ENCODE measurements at regions not wholly inside any gene's neighbourhood (a gene's known extent, or its start where the extent isn't known, plus 50 kb on each side); places are given as distances from the start of the nearest gene placed in this dataset.
"Not testable (repeated sequence)": the region's sequence is repeated elsewhere in the genome, so short reads cannot be mapped to it uniquely, and the experiment has no call there.

DNA sequence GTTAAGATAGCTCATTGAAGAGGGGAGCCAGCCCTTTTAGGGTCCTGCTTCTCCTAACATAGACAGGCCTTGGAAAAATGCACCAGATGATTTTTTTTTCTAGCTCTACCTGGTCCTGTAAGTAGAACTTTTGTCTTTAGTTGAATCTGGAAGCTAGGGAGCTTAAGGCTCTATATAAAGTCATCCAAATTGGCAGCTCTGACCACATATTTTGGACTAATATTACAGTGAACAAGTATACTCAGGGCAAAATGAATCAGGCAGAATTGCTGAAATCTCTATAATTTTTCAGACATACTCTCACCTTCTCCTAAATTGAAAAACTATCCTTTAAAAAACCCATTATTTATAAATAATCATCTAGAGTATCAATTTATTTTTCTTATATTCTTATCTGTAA, 375.6 kb downstream of the OSTF1 start:
- DNase-seq = no peak

DNA sequence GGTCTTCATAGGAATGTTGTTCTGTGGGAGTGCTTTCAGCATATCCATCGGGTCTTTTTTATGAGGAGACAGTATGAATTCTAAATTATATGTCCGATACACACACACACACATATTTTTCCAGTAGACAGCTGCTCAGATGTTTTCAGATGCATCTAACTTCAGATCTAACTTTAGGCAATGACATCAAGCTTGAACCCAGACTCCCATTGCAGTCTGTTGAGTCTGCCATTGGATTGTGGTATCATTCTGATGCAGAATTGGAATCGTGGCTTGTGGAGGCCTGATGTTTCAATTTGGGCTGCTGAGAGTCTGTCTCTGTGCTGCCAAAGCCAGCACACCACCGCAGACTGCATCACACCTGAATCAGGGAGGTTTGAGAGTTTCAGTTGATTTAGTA, 376.4 kb downstream of the OSTF1 start:
- DNase-seq = no peak

DNA sequence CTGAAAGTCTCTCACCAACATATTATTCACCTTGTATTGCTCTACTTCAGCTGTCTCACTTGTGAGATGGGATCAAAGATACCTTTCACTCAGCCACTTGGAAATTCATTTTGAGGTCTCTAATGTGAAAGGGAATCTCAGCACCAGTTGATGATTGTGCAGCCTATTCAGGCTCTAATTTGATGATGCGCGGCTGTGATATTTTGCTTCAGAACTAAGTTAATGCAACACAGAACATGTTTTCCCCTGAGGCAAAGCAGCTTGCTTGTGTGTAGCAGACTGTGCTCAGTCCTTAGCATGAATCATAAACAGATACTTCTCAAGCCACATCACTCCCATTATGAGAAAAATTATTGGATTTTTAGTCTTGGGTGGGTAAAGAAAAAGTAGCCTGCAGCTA, 378.8 kb downstream of the OSTF1 start:
- DNase-seq = no peak

DNA sequence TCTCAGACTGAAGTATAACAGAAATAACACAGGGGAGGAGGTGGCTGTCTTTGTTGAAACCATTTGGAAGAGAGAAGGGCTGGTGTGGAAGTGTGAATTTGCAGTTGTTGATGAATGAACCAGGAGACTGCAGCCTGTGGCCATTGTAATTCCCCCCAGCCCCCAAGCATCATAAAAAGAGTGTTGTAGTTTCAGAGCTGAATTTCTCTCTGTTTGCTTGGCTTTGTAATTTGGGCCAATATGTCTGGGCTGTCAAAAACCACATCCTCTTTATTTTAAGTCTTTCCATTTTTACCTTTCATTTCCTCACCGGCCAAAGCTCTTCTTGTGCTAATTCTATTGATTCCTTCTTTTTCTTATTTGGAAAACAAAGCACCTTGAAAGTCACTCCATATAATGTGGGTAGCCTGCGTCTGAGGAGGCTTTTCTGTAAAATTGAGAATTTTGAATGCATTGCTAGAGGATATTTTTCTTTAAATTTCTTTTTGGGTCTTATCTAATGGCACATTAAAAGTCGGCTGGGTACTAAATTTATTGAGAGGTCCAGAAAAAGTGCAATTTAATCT, 383.3 kb downstream of the OSTF1 start:
- no peak for DNase-seq

DNA sequence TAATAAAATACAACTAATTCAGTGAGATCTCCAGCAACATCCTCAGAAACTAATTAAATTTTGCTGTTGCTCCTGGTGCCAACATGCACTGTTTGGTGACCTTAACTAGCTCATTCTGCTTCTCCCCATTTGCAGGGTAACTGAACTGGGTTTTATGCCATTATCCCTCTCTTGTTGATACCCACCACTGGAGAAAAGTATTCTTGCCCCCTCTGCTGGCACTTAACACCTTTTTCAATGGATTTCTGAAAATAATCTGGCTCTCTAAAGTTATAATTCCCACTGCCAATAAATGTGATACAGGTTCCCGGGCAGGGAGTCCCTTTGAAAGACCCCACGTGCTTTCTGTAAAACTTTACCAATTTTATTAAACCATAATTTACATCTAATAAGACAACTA, 394.3 kb downstream of the OSTF1 start:
- DNase-seq = no peak

DNA sequence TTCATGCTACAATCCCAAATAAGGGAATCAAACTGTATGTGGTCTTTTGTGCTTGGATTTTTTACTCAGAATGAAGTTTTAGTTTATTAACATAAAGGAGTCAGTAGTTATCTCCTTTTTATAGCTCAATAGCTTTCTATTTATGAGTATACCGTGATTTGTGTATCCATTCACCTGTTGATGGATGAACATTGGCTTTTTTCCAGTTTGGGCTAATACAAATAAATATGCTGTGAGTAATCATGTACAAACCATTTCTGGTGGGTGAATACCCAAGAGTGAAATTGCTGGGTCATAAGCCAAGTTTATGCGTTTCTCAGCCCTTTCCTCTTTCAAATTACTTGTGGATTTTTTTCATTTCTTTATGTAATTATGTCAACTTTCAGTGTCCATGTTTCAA, 395.3 kb downstream of the OSTF1 start:
- DNase-seq = no peak

DNA sequence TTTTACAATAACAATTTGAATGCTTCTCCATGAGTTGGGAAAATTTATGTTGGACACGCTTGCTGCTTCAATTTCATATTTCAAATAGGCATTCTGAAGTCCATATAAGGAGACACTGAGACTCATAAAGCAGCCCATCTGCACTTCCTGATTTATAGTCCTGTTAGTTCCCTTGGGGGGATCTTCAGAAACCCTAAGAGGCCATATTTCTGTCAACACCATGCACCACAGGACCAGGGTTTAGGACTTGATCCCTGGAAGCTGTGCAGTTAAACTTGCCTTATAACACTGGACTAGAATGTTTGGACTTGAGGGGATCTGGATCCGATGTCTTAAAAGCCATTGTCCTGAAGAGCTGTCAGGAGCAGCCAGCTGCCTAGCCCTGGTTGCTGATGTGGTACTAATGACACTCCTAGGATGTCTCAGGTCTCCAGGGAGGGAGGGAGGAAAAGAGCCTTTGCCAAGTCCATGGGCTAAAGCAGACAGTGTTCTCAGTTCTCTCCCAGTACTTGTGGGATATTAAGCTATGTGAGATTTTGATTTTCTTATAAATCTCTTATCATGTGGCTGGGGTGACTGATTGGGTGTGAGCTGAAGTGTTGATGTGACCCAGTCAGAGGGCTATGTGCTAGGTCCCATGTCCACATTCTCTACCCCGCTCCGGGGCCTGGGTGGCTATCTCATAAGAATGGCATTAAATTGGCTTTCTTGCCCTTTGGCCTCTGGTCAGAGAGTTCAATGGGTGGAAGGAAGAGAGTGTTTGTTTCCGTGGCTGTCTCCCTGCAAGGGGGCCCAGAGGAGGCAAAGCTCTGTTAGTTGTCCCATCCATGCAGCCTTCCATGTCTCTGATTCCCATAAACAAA, 399.8 kb downstream of the OSTF1 start:
- DNase-seq = no peak

DNA sequence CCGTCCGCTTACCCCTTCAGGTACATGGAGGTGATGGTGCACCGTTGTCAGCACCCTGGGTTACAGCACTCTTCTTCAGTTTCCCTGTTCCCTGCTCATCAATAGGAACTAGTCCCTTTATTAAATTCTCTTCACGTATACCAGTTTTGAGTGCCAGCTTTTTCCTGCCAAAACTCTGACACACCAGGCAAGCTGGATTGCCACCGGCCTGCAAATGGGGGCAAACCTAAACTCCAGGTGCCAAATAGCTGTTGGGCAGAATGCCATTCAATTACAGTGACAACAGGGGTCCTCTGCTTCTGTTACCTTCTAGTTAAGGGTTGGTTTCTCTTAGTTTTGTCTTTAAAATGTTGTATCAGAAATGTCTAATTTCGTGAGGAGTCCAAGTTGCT, 400.4 kb downstream of the OSTF1 start:
- DNase-seq = no peak

DNA sequence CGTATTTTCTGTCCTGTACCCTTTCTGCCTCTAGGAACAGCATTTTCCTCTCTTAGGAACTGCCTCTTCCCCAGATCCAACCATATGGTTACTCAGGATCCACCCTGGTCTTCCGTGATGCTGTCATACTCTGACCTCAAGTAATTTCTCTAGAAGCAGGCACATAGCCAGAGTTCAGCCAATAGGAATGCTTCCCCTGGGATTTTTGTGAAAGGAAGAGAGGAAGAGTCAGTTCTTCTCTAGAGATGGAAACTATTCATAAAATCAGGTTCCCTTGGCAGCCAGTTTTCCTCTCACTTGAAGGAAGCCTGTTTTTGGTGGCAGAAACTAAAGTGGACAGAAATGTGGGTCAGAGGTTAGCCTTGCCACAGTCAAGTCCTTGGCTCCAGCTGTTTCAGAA, 400.1 kb upstream of the PCSK5 start:
- no peak for DNase-seq

DNA sequence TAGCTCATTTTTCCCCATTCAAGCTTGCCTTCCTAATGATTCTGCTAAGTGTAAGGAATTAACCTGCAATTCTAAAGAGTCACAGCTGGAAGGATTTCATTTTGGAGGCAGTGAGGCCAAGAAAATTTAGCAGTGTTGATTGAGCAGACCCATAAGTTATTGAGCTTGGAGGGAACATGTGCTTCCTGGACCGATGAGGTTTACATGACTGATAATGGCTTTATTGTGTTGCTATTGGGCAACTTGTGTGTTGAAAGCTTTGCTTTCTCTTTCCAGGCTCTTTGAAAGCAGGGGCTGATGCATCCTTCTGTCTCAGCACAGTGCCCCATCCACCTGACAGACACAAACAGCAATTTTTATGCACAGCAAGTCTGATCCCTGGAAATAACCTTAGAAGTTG, 398.9 kb upstream of the PCSK5 start:
- no peak for DNase-seq

DNA sequence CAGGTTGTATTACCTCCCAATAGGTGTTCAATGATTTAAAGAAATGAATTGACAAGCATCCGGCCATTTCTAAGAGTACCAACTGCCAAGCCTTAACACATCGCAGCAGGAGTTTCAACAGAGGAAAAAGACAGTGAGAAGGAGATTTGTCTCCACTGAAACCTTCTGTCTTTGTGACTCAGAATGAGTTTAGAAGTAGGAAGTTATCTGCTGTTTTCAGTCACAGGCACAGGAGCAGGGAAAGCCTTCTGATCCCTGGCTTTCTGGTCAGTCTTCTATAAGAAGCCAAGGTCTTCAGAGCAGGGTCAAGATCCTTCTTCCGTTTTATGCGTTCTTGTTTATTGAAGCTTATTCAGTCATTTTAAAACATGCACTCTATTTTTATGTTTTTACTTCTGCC, 390.7 kb upstream of the PCSK5 start:
- no peak for DNase-seq

DNA sequence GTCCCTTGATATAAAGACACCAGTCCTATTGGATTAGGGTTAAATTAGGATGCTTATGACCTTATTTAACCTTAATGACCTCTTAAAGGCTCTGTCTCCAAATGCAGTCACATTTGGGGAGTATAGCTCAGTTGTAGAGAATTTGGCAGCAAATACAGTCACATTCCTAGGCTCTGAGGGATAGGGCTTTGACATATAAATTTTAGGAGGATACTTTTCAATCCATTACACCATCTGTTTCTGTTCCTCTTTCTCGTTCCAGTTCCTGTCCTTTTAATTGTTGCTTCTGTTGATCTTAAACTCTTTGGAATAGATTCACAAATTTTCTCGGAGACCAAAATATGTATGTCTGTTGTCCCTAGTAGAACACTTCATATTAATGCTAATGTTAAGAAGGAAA, 390.0 kb upstream of the PCSK5 start:
- no peak for DNase-seq

DNA sequence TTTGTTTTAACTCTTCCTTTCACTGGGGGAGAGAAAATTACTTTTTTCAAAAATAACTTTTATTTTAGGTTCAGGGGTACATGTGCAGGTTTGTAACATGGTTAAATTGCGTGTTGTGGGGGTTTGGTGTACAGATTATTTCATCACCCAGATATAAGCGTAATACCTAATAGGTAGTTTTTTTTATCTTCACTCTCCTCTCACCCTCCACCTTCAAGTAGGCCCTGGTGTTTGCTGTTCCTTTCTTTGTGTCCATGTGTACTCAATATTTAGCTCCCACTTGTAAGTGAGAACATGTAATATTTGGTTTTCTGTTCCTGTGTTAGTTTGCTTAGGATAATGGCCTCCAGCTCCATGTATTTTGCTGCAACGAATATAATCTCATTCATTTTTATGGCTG, 389.5 kb upstream of the PCSK5 start:
- DNase-seq = not testable (repeated sequence)

DNA sequence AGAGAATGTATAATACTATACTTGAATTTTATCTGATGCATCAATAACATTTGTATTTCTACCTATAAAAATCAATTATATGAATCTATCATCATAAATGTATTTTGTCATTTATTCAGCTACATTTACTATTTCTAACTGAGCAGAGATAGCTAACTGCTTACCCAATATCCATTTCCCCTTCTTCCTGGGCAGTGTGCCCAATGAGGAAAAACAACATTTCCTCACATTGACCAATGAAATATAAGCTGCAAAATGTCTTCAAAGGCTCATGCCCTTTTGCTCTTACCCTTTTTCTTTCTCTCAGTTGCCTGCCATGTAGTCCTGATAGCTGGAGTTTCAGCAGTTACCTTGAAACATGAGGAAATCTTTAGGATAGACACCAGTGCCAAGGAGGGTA, 385.8 kb upstream of the PCSK5 start:
- DNase-seq = no peak

DNA sequence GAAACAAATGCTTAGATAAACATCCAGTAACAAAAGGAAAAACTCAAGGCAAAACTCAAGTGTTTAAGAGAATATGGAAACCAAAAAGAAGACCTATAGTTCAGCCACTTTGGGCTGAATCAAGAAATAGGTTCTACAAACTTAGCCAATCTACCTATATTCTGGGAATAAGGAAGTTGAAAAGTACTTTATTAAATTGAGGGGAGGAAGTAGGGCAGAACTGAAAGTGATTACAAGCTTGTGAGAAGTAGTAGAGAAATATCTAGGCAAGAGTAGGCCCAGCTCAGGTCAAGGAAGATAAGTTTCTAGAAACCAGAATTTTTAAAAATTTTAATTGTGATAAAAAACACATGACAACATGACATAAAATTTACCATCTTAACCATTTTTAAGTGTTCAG, 384.8 kb upstream of the PCSK5 start:
- DNase-seq = no peak

DNA sequence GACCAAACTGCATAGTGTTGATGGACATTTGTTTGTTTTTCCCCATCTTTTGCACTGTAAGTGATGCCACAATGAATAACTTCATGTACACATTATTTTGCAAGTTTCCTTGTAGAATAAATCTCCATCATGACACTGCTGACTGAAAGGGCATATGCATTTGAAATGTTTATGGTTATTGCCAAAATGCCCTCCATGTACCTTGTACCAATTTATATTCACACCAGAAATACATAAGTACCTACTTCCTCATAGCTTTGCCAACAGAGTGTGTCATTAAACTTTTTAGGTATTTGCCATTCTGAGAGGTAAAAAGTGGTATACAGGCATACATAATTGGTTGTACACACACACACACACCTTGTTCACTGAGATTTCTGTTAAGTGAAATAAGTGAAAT, 361.0 kb upstream of the PCSK5 start:
- no peak for DNase-seq

DNA sequence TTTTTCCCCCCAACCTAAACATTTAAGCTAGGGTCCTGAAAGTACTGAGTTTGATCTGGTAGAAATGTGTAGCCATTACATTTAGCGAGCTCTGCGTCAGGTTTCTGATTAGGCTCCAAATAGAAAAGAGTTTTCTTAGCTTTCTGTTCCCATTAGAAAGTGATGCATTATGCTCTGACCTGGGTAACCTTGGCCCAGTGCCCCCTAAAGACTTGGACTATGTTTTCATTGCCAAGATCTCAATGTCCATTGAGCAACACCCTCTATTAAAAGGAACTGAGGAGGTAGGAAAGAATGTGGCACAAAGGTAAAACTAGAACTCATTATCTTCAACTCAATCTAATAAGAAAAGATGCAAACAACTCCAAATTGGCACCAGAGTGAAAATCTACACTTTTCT, 358.9 kb upstream of the PCSK5 start:
- no peak for DNase-seq

DNA sequence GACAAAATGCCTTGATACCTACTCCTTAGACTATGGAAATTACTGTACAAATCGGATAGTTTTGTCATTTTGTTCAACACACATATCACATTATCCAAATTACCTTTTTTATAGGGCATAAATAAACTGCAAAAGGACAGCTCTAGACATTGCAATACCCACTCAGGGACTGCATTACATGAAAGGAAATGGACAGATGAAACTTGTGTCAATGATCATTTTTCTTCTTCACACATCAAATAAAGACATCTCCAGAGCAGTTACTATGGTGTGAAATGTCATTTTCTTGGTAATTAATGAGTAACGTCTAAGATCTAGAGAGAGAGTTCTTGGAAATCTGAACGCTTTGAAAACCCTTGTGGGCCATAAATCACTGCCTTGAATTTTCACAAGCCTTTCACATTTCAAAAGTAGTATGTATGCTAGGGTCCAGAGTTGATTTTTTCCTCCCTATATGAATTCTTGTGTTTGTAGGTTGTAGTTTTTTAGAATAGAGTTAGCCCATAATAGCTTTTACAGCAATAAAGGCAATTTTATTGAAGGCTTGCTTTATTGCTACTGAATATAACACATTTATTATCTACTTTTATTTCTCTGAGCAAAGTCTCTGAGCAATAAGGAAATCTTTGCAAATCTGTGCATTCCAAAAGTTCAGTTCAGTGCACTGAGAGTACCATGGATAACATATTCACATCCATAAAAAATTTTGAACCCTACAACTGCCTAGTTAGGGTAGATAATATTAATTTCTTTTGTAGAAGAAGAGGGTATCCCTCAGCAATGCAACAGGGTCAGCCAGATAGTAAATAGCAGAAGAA, 358.0 kb upstream of the PCSK5 start:
- no peak for DNase-seq

DNA sequence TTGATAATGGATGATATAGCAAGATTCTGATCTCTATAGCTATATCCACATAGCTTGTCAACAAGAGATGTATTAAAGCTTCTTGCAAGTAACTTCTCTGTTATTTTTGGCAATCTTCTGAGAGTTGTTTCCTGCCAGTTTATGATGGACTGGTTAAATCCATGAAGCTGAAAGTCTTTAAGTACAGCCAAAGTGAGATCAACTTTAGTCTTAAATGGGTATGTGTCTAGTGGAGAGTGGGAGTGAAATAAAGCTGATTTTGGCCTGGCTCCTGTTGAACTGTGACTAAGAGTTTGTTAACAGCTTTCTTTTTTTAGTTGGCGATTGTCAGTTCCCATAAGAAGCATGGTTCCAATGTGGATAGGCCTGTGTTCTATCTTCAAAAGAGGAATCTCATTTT, 350.9 kb upstream of the PCSK5 start:
- DNase-seq = no peak

DNA sequence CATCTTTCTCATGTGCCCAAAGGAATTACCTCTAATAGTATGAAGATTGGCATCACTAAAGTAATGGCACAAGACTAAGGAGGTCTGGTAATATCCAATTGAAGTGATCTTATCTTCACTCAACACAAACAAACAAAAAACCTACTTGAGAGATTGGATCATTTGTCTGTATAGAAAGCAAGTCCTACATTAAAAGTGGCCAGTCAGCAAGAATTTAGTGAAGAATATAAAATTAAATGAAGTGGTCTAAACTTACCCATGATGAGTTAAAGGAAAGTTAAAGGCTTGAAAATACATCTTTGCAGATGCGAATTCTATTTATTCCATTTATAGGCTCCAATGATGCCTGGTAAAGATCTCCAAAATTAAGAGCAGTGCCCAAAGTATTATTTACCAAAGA, 350.3 kb upstream of the PCSK5 start:
- DNase-seq = no peak

DNA sequence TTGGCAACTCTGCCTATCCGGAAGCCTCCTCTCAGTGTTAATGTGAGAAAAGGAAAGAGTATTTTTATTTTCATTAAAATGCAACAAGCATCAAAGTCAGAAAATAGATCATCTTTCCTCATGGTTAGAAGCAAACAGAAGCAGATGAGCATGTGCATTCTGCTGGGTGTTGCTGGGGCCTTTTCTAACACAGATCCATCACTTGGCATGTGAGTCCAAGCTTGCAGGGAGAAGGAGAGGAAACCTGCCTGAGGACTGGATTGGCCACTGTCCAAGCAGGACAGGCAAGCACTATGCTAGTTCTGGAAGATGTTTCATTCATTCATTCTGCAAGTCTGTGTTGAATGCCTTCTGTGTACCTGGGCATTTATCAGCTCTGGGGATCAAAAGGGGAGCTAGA, 348.7 kb upstream of the PCSK5 start:
- DNase-seq = no peak

DNA sequence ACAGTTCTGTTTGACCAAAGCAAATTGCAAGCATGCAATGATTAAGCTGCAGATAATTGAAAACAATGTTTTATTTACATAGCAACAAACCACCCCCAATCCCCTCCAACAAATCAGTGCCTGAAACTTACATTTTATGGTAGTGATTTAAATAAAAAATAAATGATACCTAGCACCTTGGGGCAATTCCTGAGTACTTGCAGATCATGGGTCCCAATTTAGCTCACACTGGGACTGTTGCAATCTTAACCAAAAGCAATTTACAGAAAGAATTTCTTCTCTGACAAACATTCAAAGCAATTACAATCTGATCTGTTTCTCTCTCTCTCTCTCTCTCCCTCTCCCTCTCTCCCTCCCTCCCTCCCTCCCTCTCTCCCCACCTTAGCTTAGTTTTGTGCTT, 345.7 kb upstream of the PCSK5 start:
- no peak for DNase-seq

DNA sequence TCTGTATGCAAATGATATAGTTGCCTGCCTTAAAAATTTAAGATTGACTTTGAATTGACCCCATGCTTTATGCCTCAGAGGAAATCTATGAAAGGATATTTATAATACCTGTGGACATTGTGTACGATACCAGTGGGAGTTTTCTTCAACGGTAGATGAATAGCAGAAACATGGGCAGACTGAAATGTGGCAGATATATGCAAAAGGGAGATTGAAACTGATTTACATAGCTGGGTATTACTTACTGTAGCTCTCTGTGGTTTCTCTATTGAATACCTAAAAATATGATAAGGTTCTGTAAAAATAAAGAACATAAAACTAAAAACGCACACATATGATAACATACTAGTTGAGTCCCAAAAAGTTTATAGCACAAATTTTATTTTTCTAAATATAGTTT, 345.2 kb upstream of the PCSK5 start:
- DNase-seq = no peak

DNA sequence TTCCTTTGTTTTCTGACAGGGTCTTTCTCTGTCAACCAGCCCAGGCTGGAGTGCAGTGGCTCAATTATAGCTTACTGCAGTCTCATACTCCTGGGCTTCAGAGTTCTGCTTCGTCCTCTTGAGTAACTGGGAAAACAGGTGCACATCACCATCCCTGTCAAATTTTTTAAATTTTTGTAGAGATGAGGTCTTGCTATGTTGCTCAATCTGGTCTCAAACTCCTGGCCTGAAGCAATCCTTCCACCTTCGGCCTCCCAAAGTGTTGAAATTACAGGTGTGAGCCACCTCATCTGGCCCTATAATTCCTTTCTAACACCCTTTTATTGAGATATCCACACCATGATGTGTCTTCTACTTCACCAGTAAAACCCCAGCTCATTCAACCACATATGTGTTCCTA, 341.6 kb upstream of the PCSK5 start:
- DNase-seq = no peak
